Cerebellar cortex (tissue), 1 donor: ENCODE measurements at regions not wholly inside any gene's neighbourhood (a gene's known extent, or its start where the extent isn't known, plus 50 kb on each side); places are given as distances from the start of the nearest gene placed in this dataset.
"Not testable (repeated sequence)": the region's sequence is repeated elsewhere in the genome, so short reads cannot be mapped to it uniquely, and the experiment has no call there.

Experiments
- DNase-seq: peaks from one replicate; pipeline ENCODE4 v3.0.0-alpha.2; 2015; ENCODE audit warnings: low spot score

DNA sequence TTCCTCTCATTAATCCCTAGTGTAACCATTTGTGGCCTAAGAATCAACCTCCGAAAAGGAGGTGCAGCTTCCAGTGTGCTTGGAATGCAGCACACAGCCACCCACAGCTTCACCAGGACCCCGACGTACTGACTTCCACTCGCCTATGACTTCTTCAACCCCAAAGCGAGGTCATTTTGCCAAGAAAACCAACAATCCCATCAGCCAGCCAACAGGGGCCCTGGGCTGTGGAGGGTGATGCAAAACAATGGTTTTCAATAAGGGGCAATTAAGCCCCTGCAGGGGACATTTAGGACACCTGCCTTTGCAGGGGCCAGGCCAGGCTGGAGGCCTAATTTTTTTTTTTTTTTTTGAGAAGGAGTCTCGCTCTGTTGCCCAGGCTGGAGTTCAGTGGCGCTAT, 158.1 kb upstream of the SKOR2 start:
- DNase-seq, result no peak

DNA sequence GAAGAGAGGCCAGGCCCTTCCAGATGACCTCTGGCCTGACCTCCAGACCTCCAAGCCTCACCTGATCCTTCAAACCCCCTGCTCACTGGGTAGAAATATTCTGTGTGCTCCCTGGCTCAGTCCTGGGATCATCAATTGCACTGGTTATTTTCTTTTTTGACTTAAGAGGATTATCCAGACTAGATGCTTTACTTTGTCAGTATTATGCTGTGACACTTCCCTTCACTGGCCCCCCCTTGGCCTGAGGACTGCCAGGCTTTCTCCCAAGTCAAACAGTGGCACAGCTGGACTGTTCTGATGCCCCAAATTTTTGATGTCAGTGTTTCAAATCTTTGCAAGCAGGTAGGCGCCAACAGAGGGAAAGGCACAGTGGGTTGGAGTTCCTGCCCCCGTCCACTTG, 156.3 kb upstream of the SKOR2 start:
- no peak for DNase-seq

DNA sequence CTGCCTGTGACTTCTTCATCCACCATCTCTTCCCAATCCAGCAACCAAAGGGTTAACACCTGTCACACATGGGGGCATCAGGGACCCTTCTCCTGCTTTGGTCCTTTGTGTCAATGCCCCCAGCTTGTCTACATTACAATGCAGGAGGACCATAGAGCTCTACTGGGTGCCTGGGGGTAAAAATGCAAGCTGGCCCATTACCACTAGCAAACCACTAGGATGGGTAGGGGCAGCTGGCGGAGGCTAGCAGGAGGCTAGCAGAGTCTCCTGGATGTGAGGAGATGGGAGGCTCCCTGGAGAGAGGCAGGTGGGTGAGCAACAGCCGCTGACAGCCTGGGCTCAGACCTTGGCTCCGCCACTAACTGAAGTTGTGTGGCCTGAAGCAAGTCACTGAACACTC, 153.4 kb upstream of the SKOR2 start:
- DNase-seq, result no peak

DNA sequence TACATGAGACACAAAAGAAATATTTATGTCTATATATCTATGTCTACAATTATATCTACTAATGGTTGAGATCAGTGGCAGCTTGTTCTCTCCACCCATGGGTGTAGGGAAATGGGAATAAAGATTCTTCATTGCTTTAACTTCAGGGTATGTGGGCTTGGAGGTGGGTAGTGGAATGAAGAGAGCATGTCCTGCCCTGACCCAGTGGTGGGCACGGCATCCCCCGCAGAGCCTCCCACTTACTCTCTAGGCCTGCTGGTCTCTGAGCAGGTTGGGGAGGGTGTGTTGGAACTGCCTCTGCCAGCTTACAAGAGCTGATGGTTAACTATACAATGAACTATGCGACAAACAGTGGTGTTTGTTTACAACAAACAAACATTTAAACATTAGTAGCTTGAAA, 152.5 kb upstream of the SKOR2 start:
- no peak for DNase-seq

DNA sequence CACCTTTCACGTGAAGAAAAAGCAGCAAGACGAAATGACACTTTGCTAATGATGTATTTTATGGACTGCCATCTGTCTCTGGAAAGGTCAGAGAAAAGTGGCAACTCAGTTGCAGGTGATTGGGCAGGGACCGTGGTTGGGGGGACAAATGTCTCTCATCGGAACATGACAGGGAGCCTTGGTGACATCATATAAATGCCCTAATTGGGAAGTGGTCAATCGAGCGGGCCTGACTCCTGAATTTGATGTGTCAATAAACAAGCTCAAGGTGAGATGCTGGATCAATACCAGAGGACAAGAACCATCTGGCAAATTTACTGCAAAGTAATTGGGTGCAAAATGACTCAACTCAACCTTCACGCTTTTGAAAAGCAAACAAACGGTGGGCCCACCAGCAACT, 151.9 kb upstream of the SKOR2 start:
- no peak for DNase-seq

DNA sequence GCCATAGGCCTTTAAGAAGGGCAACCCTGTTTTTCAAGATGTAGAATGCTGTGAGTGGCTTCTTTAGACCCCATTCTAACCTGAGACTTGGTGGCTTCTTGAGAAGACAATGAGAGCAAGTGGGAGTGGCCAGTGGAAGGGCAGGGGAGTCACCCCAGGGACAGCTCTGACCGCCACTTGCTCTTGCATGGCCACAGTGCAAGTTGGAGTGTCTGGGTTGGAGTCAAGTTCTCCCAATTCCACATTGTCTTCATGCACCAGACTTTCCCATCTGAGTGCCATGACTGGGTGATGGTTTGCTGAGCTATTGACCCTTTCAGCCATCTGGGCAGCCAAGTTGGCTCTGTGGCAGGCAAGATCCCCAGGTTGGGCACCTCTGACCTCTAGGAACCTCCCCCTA, 148.0 kb upstream of the SKOR2 start:
- DNase-seq, result no peak

DNA sequence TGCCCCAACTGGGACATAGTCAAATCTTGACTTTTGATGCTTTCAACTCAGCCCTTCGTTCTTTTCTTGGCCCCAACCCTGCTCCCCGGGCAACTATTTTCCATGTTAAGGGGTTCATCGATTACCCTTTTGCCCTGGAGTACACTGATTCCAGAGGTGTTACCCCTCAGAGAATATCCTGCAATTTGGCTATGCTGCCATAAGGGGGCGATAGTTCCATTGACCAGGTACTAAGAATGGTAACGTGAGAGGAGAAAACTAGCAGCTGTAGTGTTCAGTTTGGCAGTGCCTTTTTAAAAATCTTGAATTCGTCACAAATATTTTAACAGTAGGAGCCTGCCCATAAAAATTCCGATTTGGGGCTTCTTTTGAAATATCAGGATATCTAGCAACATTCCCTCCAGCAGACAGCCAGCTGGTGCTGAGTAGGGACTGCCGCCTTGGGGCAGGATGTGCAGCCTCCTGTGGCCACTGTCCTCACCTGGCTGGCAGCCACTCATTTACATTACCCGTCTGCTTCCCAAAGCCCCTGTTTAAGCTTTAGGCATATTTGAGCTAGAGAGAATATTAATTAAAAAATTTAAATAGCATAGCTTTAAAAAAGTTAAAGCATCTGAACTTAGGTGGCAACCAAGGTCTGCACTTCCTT, 146.3 kb upstream of the SKOR2 start:
- no peak for DNase-seq

DNA sequence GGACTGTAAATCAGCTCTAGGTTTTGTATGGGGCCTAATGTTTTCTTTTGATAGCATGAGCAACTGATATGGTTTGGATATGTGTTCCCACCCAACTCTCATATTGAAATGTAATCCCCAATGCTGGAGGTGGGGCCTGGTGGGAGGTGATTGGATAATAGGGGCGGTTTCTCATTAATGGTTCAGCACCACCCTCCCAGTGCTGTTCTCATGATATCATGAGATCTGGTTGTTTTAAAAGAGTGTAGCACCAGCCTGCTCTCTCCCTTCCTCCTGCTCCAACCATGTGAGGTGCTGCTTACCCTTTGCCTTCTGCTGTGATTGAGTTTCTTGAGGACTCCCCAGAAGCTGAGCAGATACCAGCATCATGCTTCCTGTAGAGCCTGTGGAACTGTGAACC, 140.2 kb upstream of the SKOR2 start:
- no peak for DNase-seq

DNA sequence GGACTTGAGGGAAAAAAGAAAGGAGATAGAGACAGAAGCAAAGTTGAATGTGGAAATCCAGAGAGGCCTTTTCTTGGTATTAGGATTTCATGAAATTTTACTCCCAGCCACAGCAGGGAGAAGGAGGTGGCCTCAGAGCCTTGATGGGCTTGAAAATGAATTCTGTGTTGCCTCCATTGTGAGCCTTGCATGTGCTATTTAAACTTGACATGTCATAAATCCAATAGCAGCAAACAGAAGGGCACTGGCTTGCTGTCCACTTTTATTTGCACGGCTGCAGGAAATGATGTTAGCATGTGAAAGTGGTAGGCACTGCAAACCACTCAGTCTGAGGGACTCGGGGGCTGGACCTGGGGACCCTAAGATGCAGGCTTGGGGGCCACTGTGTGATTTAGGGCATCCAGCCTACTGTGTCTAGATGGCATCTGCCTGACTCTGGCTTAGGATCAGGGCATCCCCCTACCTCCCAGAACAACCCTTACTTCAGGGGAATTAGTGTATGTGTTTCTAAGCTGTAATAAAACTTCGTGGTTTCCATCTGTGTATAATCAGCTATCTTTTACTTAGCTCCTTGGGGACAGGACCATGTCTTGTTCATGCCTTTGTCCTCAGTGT, 139.1 kb upstream of the SKOR2 start:
- no peak for DNase-seq

DNA sequence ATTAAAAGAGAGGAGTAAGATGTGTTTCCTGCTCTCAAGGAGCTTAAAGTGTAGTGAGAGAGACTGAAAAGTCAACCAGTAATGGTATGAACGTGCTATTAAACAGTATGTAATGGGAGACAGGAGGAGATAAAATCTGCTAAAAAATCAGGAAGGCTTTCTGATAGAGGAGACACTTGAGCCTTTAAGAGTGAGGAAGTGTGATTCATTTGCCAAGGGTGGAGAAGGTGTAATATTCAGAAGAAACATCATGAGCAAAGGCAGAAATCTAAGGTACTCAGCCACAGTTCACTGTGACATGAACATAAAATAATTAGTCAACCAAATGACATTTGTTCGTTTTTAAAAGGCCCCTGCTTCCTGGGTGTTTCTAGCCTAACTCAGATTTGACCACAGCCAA, 137.8 kb upstream of the SKOR2 start:
- DNase-seq, result no peak

DNA sequence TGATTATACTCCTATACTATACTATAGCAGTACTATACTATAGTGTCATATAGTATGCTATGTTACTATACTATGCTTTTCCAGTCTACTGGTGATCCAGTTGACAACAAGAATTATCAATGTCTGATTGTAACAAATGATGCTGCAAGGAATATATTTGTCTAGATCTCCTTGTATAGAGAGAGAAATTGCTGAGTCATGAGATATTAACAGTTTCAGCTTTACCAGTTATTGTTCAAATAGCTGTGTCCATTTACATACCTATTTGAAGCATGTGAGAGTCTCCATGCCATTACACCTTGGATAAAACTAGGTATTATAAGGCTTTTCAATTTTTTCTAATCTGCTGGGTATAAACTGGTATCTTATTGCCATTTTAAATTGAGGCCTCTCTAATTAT, 136.4 kb upstream of the SKOR2 start:
- no peak for DNase-seq

DNA sequence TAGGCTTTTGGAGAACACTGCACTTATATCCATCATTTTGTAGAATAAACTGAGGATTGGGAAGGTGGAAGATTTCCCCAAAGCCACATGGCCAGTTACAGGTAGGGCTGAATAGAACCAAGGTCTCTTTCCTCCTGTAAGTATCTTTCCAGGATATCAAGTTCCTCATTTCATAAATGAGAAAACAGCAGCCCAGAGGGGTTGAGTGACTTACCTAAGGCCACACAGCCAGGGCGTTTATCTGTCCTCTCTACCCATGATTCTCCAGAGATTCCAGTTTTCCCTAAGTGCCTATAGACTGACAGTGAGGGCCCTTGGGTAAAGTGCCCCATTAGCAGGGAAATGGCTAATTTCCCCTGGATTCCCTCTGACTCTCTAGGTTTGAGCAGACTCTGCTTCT, 132.3 kb upstream of the SKOR2 start:
- DNase-seq, result no peak

DNA sequence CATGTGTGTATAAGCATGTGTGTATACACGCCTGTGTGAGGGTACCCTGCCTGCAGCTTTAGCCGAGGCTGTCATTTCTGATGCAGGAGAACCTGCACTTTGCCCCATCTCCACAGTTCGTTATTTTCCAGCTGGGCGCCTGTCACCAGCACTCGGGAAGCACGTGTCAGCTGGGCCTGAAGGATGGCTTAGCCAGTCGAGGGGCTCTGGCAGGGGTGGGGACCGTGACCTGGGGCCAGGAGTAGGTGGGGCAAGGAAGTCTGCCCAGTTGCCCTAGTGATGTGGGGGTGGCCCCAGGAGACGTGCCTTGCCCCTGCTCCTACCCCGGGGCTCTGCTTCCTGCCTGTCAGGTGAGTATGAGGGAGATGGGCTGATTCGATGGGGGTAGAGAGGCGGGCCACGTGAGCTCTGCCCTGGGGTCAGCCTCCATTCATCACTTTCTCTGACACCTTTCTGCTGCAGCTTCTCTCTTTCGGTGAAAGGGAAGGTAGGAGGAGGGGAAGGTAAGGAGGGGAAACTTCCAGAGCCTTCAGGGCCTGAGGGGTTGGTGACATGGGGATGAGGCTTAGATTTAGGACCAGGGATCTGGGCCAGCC, 130.6 kb upstream of the SKOR2 start:
- no peak for DNase-seq

DNA sequence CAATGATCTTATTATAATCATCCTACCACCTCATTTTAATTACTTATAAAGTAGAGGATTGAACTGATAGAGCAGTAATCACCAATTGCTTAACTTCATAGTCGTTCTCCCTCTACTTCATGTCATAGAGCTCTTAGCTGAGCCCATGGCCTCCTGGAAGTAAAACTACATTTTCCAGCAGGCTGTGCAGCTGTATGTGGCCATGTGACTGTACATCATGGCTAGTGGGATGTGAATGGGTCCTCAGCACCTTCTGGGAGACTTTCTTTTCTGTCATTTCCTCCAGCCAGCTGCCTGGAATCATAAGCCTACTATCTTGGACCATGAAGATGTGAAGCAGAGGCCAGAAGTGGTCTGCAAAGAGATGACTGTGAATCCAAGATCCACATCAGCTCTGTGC, 128.7 kb upstream of the SKOR2 start:
- no peak for DNase-seq

DNA sequence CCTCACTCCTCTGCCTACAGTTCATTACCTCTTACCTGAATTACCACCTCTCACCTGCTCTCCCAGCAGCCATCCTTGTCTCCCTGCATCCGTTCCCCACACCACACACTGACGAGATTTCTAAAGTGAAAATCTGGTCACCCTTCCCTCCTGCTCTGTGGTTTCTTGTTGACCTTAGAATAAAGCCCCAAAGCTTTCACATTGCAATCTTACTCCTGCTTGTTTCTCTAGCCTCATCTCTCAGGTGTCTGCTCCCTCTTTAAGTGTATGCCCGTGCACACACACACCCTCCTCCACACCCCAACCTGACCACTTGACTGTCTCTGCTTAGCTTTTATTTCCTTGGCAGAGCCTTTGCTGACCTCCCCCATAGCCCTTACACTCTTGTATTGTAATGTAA, 122.0 kb upstream of the SKOR2 start:
- no peak for DNase-seq

DNA sequence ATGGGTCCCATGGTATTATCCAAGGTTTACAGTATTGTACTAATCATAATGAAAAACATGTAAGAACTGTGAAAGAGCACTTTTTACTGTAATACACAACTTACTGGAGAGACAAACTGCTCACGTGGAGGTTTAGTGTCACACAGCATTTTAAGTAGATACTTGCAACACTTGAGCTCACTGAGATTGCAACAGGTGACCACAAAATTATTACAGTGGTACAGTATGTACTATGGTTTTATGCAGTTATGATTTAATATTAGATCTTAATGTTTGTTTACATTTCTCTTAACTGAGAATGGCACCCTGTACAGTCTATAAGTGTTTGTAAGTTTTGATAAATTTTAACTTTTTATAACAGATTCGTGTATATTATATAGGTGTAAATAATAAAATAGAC, 118.6 kb upstream of the SKOR2 start:
- DNase-seq, result no peak

DNA sequence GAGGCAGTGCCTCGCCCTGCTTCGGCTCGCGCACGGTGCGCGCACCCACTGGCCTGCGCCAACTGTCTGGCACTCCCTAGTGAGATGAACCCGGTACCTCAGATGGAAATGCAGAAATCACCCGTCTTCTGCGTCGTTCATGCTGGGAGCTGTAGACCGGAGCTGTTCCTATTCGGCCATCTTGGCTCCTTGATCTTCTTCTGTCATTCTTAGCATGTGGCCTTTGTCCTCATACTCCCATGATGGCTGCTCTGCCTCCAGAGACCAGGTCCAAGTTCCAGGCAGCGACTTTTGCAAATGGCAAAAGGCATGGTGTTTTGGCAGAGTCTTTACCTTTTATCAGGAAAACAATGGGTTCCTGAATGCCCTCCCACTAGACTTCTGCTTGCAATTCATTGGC, 102.6 kb upstream of the SKOR2 start:
- not testable (repeated sequence) for DNase-seq

DNA sequence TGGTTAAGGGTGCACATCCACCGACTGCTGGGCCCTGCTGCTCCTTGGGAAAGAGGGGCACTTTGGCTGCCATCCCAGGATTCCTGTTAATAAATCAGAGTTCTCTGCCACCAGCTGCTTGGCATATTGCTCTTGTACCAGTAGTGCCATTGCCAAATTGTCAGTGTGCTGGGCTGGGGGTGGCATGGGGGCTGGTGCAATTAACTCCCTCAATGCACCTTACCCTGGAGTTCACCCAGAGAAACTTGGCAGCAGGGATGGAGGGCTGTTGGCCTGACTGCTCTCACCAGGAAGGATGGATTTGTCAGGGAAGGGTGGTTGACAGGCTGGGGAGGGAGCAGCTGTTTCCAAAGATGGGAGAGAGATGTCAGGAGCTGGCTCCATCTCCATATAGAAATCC, 94.6 kb upstream of the SKOR2 start:
- no peak for DNase-seq

DNA sequence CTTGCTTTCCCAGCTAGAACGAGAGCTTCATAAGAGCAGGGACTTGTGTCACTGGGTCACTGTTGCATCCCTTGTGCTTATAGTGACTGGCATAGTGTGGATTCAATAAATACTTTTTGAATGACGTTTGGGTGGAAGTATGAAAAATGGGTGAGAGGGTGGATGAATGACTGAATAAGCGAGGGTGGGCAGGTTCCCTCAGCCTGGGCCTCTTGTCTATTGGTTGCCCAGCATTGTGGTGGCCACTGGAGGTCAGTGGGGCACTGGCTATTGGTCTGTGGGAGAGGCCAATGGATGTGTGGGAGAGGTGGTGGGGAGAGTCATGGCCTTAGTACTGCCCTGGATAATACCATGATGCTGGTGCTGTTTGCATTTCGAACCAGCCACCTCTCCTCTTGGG, 93.8 kb upstream of the SKOR2 start:
- no peak for DNase-seq

DNA sequence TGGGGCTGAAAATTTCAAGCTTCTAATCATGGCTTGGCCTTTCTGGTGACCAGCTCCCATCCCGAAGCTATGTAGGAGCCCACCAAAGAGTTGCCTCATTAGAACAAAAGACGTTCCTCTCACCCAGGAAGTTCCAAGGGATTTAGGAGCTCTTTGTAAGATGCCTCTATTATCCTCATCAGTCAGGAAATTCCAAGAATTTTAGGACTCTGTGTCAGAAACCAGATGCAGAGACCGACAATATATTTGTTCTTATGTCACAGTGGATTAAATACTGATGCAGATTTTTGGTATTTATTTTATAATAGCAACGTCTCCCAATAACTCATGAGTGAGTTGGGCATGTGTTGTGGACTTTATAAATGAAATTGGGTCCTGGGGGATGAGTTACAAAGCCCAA, 91.8 kb upstream of the SKOR2 start:
- no peak for DNase-seq

DNA sequence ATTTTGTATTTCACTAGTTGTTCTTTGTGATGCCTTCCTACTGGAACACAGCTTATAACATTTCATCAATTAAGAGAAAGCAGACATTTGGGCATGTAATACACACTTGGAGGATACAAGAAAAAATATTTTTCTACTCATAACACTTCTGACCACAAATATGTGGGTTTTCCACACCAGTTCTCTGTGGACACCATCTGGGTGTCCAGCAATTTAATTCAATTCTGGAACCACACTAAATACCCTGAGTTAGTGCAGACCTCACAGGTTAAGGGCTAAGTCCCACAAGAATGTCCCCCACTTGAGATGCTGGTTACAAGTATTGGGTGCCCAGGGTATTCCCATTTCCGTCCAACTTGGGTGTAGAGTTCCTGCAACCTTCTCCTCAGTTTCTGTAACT, 91.1 kb upstream of the SKOR2 start:
- no peak for DNase-seq

DNA sequence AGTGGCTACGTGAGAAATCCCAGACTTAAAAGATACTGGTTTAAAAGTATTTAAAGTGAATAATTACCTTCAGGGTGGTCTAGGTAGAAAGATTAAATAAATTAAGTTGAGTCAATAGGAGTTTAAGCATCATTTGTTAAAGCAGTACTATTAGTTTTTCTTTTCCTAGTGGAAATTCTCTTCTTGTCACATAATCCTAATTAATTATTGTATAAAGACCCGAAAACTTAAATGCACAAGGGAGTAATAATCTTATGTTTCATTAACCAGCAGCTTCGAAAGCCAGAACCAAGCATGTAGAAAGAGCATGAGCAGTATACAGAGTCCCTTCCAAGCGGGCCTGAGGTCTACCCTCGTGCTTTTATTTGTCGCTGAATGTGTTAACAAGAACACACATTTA, 90.2 kb upstream of the SKOR2 start:
- DNase-seq, result no peak

DNA sequence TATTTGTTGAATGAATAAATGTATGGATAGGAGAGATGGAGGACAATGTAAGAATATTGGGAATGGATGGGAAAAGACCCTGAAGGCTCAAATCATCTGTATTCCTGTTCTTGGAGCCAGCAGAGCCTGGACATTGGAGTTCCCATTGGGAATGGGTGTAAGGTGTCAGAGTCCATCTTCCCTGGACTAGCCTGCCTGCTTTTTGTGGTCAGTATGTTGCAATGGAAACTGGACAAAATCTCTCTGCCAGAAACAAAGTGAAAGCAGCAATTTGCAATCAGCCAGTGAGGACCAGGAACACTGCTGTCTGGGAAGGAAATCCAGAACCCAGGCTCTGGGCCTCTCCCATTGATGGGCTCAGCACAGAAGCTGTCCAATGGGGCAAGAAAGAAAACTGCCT, 83.5 kb upstream of the SKOR2 start:
- DNase-seq, result no peak
